ENCODE measurements at regions not wholly inside any gene's neighbourhood (a gene's known extent, or its start where the extent isn't known, plus 50 kb on each side); places are given as distances from the start of the nearest gene placed in this dataset.

- Mint-ChIP-seq H3K27me3 (ENCODE audit: low read depth) (no peaks in the 10 kb centered on the region), H3K4me1 (no peaks in the 10 kb centered on the region), H3K9me3 (no peaks in the 10 kb centered on the region), H3K36me3 (ENCODE audit: low read depth) (no peaks in the 10 kb centered on the region), H3K27ac (no peak overlapping the region), H3K4me3 (no peak overlapping the region)
- TF ChIP-seq CTCF (IDR thresholded peaks at IDR 0.05; ENCODE audit: unreplicated experiment in 3 of 3): no peak
These were observed 194.4 kb upstream of the FOXN2 start for GRCh38 chr2:48120112-48120511.

- TF ChIP-seq CTCF (IDR thresholded peaks at IDR 0.05; ENCODE audit: unreplicated experiment in 3 of 3): no peak
- Mint-ChIP-seq H3K4me3 (no peak overlapping the region), H3K27ac (no peak overlapping the region), H3K4me1 (no peaks in the 10 kb centered on the region), H3K36me3 (ENCODE audit: low read depth) (no peaks in the 10 kb centered on the region), H3K9me3 (no peaks in the 10 kb centered on the region), H3K27me3 (ENCODE audit: low read depth) (no peaks in the 10 kb centered on the region)
These were observed 193.7 kb upstream of the FOXN2 start for GRCh38 chr2:48120759-48121242.

GRCh38 chr2:48122166-48122565 lies 192.3 kb upstream of the FOXN2 start:
- H3K4me1 Mint-ChIP-seq: no peaks in the 10 kb centered on the region
- no peaks in the 10 kb centered on the region for H3K9me3 Mint-ChIP-seq
- H3K4me3 Mint-ChIP-seq: no peak overlapping the region
- H3K27me3 Mint-ChIP-seq (ENCODE audit: low read depth): no peaks in the 10 kb centered on the region
- TF ChIP-seq CTCF (IDR thresholded peaks at IDR 0.05; ENCODE audit: unreplicated experiment in 3 of 3): no peak
- no peaks in the 10 kb centered on the region for H3K36me3 Mint-ChIP-seq (ENCODE audit: low read depth)
- H3K27ac Mint-ChIP-seq: no peak overlapping the region

GRCh38 chr2:48124592-48124991 lies 189.9 kb upstream of the FOXN2 start:
- no peaks in the 10 kb centered on the region for H3K36me3 Mint-ChIP-seq (ENCODE audit: low read depth)
- H3K4me1 Mint-ChIP-seq: no peaks in the 10 kb centered on the region
- H3K27ac Mint-ChIP-seq: no peak overlapping the region
- TF ChIP-seq CTCF (IDR thresholded peaks at IDR 0.05; ENCODE audit: unreplicated experiment in 3 of 3): no peak
- H3K4me3 Mint-ChIP-seq: no peak overlapping the region
- peaks cover 4% of the 10 kb centered on the region for H3K9me3 Mint-ChIP-seq
- no peaks in the 10 kb centered on the region for H3K27me3 Mint-ChIP-seq (ENCODE audit: low read depth)

GRCh38 chr2:48126162-48126561 lies 188.3 kb upstream of the FOXN2 start:
- Mint-ChIP-seq H3K4me1 (no peaks in the 10 kb centered on the region), H3K27ac (no peak overlapping the region), H3K27me3 (ENCODE audit: low read depth) (no peaks in the 10 kb centered on the region), H3K4me3 (no peak overlapping the region), H3K36me3 (ENCODE audit: low read depth) (no peaks in the 10 kb centered on the region), H3K9me3 (peaks cover 4% of the 10 kb centered on the region)
- TF ChIP-seq CTCF (IDR thresholded peaks at IDR 0.05; ENCODE audit: unreplicated experiment in 3 of 3): no peak

- H3K4me1 Mint-ChIP-seq: peaks cover 14% of the 10 kb centered on the region
- no peak for TF ChIP-seq CTCF (IDR thresholded peaks at IDR 0.05; ENCODE audit: unreplicated experiment in 3 of 3)
- H3K9me3 Mint-ChIP-seq: peaks cover 4% of the 10 kb centered on the region
- H3K36me3 Mint-ChIP-seq (ENCODE audit: low read depth): no peaks in the 10 kb centered on the region
- H3K4me3 Mint-ChIP-seq: no peak overlapping the region
- no peak overlapping the region for H3K27ac Mint-ChIP-seq
- H3K27me3 Mint-ChIP-seq (ENCODE audit: low read depth): no peaks in the 10 kb centered on the region
These were observed 186.8 kb upstream of the FOXN2 start for GRCh38 chr2:48127612-48128191.
